HL-60 (cell line): ENCODE measurements at regions not wholly inside any gene's neighbourhood (a gene's known extent, or its start where the extent isn't known, plus 50 kb on each side); places are given as distances from the start of the nearest gene placed in this dataset.

ENCODE experiments used
- DNase-seq, 2 experiments: peaks; one replicate each; pipeline ENCODE4 v3.0.0-alpha.2; 2010 to 2020; ENCODE audit warnings: low read depth in 1 of 2, low spot score in 1 of 2
- H3K27ac ChIP-seq: fragments of 250-450 bp; sonication (Bioruptor Pico); replicated peaks from 2 replicates; pipeline ENCODE4 v1.5.1; 2020; ENCODE audit warnings: mild to moderate bottlenecking, moderate library complexity
- H3K27me3 ChIP-seq: fragments of 250-450 bp; sonication (Bioruptor Pico); 2 replicates; pipeline ENCODE4 v1.5.1; 2021; ENCODE audit warnings: mild to moderate bottlenecking, moderate library complexity; ENCODE audit not compliant: insufficient read depth, poor library complexity, severe bottlenecking
- H3K4me3 ChIP-seq: replicated peaks from 2 replicates; pipeline ENCODE4 v1.5.1; 2011; ENCODE audit warnings: mild to moderate bottlenecking, control low read depth, low read length; ENCODE audit not compliant: insufficient read depth
- GABPA ChIP-seq: IDR thresholded peaks from 2 replicates; pipeline ENCODE4 v1.6.1; 2012; ENCODE audit warnings: low read depth
- POLR2AphosphoS5 ChIP-seq: IDR thresholded peaks from 2 replicates; pipeline ENCODE4 v1.6.1; 2012; ENCODE audit warnings: low read depth
- REST ChIP-seq: IDR thresholded peaks from 2 replicates; pipeline ENCODE4 v1.6.1; 2012; ENCODE audit warnings: low read depth; ENCODE audit not compliant: insufficient replicate concordance
- SPI1 ChIP-seq: IDR thresholded peaks from 2 replicates; pipeline ENCODE4 v1.6.1; 2012; ENCODE audit warnings: low read depth, mild to moderate bottlenecking, borderline replicate concordance
- TF ChIP-seq, protein P1 (sequence below): IDR thresholded peaks from one replicate; pipeline ENCODE4 v1.5.1; 2011; ENCODE audit warnings: low read length, control low read depth, inconsistent platforms; ENCODE audit not compliant: insufficient read depth

- TF ChIP-seq, protein P1, sequence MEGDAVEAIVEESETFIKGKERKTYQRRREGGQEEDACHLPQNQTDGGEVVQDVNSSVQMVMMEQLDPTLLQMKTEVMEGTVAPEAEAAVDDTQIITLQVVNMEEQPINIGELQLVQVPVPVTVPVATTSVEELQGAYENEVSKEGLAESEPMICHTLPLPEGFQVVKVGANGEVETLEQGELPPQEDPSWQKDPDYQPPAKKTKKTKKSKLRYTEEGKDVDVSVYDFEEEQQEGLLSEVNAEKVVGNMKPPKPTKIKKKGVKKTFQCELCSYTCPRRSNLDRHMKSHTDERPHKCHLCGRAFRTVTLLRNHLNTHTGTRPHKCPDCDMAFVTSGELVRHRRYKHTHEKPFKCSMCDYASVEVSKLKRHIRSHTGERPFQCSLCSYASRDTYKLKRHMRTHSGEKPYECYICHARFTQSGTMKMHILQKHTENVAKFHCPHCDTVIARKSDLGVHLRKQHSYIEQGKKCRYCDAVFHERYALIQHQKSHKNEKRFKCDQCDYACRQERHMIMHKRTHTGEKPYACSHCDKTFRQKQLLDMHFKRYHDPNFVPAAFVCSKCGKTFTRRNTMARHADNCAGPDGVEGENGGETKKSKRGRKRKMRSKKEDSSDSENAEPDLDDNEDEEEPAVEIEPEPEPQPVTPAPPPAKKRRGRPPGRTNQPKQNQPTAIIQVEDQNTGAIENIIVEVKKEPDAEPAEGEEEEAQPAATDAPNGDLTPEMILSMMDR, result no peak
- TF ChIP-seq SPI1 (no peak), REST (no peak), GABPA (no peak), POLR2AphosphoS5 (no peak)
- Histone ChIP-seq H3K27me3 (no peaks in the 10 kb centered on the region), H3K27ac (no peak overlapping the region), H3K4me3 (no peak overlapping the region)
- no peak for DNase-seq
These were observed 186.5 kb downstream of the LPIN1 start for GRCh38 chr2:11932962-11933361.

- H3K4me3 ChIP-seq, result no peak overlapping the region
- H3K27ac ChIP-seq, result no peak overlapping the region
- no peak for DNase-seq
- no peaks in the 10 kb centered on the region for H3K27me3 ChIP-seq
- TF ChIP-seq GABPA, result no peak
- peak; percentile 48; the same call in 1 of the 2 replicates for TF ChIP-seq SPI1
These were observed 187.4 kb downstream of the LPIN1 start for GRCh38 chr2:11933854-11934253.

DNA sequence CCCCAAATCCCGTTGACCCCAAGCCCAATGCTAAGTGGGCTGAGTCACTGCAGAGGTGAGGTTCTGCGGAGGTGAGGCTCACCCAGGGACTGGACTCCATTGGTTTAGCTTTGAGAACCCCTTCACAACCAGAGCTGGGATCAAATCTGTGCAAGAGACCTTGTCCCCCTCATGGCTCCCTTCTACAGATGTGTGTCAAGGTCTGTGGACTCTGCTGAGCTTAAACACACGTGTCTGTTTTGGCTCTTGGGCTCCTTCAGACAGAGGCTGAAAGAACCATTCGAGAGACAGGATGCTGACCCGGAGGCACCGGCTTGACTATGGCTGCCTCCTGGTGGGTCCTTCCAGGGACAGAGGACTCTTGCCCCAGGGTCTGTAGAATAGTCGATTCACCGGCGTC, 190.3 kb downstream of the LPIN1 start:
- DNase-seq, result no peak
- no peaks in the 10 kb centered on the region for H3K27me3 ChIP-seq
- H3K27ac ChIP-seq, result no peak overlapping the region
- TF ChIP-seq, protein P1, result no peak
- TF ChIP-seq POLR2AphosphoS5, result no peak
- no peak for TF ChIP-seq REST
- TF ChIP-seq SPI1, result no peak
- no peak overlapping the region for H3K4me3 ChIP-seq

- Histone ChIP-seq H3K27me3 (no peaks in the 10 kb centered on the region), H3K4me3 (no peak overlapping the region), H3K27ac (no peak overlapping the region)
- DNase-seq, result no peak
- TF ChIP-seq REST (no peak), GABPA (no peak), SPI1 (no peak), POLR2AphosphoS5 (no peak)
- TF ChIP-seq, protein P1, result no peak
These were observed 191.8 kb downstream of the LPIN1 start for GRCh38 chr2:11938196-11938595.
